Sigmoid colon (tissue), 6 donors: ENCODE measurements at regions not wholly inside any gene's neighbourhood (a gene's known extent, or its start where the extent isn't known, plus 50 kb on each side); places are given as distances from the start of the nearest gene placed in this dataset.
A peak's percentile ranks its signal among the peaks of the same experiment; 100 is the strongest.

Source experiments
- DNase-seq: peaks from one replicate; pipeline ENCODE4 v3.0.0-alpha.2; 2019
- H3K27ac ChIP-seq, 4 donors: fragments of 200-600 bp; sonication (generic); one replicate each; pipeline ENCODE4 v1.5.1; 2016 to 2019; ENCODE audit warnings: mild to moderate bottlenecking in 1 of 4
- H3K27me3 ChIP-seq, 3 donors: fragments of 200-600 bp; sonication (generic); one replicate each; pipeline ENCODE4 v1.5.1; 2019; ENCODE audit warnings: mild to moderate bottlenecking in 1 of 3
- H3K36me3 ChIP-seq, 4 donors: fragments of 200-600 bp; sonication (generic); one replicate each; pipeline ENCODE4 v1.5.1; 2016 to 2019
- H3K4me1 ChIP-seq, 4 donors: fragments of 200-600 bp; sonication (generic); one replicate each; pipeline ENCODE4 v1.5.1; 2017 to 2019
- H3K4me3 ChIP-seq, 4 donors: fragments of 200-600 bp; sonication (generic); one replicate each; pipeline ENCODE4 v1.5.1; 2017 to 2019; ENCODE audit warnings: mild to moderate bottlenecking in 2 of 4, moderate library complexity in 1 of 4
- H3K9me3 ChIP-seq, 4 donors: fragments of 200-600 bp in 3 of 4; sonication (generic) in 3 of 4; one replicate each; pipeline versions ENCODE4 v1.5.1 to v1.6.1; 2013 to 2019
- CTCF ChIP-seq, 4 experiments: fragments of 450-650 bp in 3 of 4; fragments of 200-600 bp in 1 of 4; IDR thresholded peaks; one replicate each; pipeline ENCODE4 v1.5.1; 2016 to 2019; ENCODE audit warnings: antibody characterized with exemption in 4 of 4, mild to moderate bottlenecking in 3 of 4, moderate library complexity in 2 of 4
- EP300 ChIP-seq, 4 donors: sonication (generic); formaldehyde crosslinking; IDR thresholded peaks; one replicate each; pipeline ENCODE4 v1.6.1; 2017; ENCODE audit warnings: antibody characterized with exemption in 4 of 4
- POLR2A ChIP-seq, 2 donors: fragments of 450-650 bp; IDR thresholded peaks; one replicate each; pipeline ENCODE4 v1.6.1; 2016; ENCODE audit warnings: antibody characterized with exemption in 2 of 2, mild to moderate bottlenecking in 2 of 2, moderate library complexity in 2 of 2
- POLR2AphosphoS5 ChIP-seq, 4 donors: sonication (generic); formaldehyde crosslinking; IDR thresholded peaks; one replicate each; pipeline ENCODE4 v1.6.1; 2017; ENCODE audit warnings: antibody characterized with exemption in 4 of 4
- WGBS, 2 donors: extraction: QIAGEN DNeasy Blood & Tissue Kit; methylation state at CpG; one replicate each; pipeline ENCODE4 v1.1.7; 2013; 5-methylcytosine and 5-hydroxymethylcytosine counted together
- intact Hi-C: fragments of 100-400 bp; cut with DNase I; formaldehyde crosslinking; loops from one replicate; pipeline ENCODE4 v1.15.1; 2023
- donor health status: healthy with polysubstance abuse.
- donor health status: healthy.

GRCh38 chr12:46560089-46560488 is 187.5 kb upstream of the SLC38A2 start:
- no peaks in the 10 kb centered on the region for H3K36me3 ChIP-seq

GRCh38 chr12:46559311-46559710 is 186.7 kb upstream of the SLC38A2 start:
- Histone ChIP-seq H3K4me1 (peaks cover 0 to 75% (median 57%) of the 10 kb centered on the region in 4 donors), H3K36me3 (no peaks in the 10 kb centered on the region), H3K4me3 (peak overlapping the region in 1 of 4 donors; percentile 2), H3K27me3 (no peaks in the 10 kb centered on the region), H3K9me3 (peaks cover 0 to under 1% (median 0%) of the 10 kb centered on the region in 4 donors), H3K27ac (peak overlapping the region in 3 of 4 donors; percentile 64 to 82 (median 79))
- intact Hi-C loops, result loop anchor here (5.0 kb wide), 2 partner anchors 157 to 177 kb away; no protein-coding TSS in a partner anchor
- TF ChIP-seq CTCF (IDR thresholded peaks at IDR 0.05), result no peak
- TF ChIP-seq POLR2A (IDR thresholded peaks at IDR 0.05), result no peak
- peak in 1 of 4 donors; percentile 13 for TF ChIP-seq EP300 (IDR thresholded peaks at IDR 0.05)
- peak in 2 of 4 donors; percentile 44 to 57 for TF ChIP-seq POLR2AphosphoS5 (IDR thresholded peaks at IDR 0.05)
- DNase-seq, result no peak
- WGBS, 2 donors, result 85 to 90% methylated on average over 5 of the region's 5 CpGs

More at GRCh38 chr12:46560089-46560488, 187.5 kb upstream of the SLC38A2 start:
- H3K4me3 ChIP-seq, result no peak overlapping the region
- intact Hi-C loops, result loop anchor here (5.0 kb wide), 1 partner anchor 188 kb away; the partner anchor contains the start of gene SLC38A2
- WGBS, 2 donors, result 91 to 93% methylated on average over 2 of the region's 2 CpGs
- H3K27ac ChIP-seq, result peak overlapping the region in 2 of 4 donors; percentile 79 to 82
- peaks cover 0 to 6% (median 0%) of the 10 kb centered on the region in 4 donors for H3K9me3 ChIP-seq
- DNase-seq, result no peak
- no peaks in the 10 kb centered on the region for H3K27me3 ChIP-seq
- TF ChIP-seq EP300 (IDR thresholded peaks at IDR 0.05), result no peak
- TF ChIP-seq POLR2A (IDR thresholded peaks at IDR 0.05), result no peak
- TF ChIP-seq CTCF (IDR thresholded peaks at IDR 0.05), result no peak
- no peak for TF ChIP-seq POLR2AphosphoS5 (IDR thresholded peaks at IDR 0.05)
- peaks cover 0 to 67% (median 52%) of the 10 kb centered on the region in 4 donors for H3K4me1 ChIP-seq

GRCh38 chr12:46558677-46559076 is 186.1 kb upstream of the SLC38A2 start:
- H3K27me3 ChIP-seq, result no peaks in the 10 kb centered on the region
- H3K4me1 ChIP-seq, result peaks cover 0 to 79% (median 58%) of the 10 kb centered on the region in 4 donors
- H3K4me3 ChIP-seq, result no peak overlapping the region
- 90 to 92% methylated on average over 5 of the region's 5 CpGs for WGBS, 2 donors
- no peak for DNase-seq
- H3K9me3 ChIP-seq, result no peaks in the 10 kb centered on the region
- H3K27ac ChIP-seq, result peak overlapping the region in 3 of 4 donors; percentile 64 to 82 (median 79)
- no peak for TF ChIP-seq POLR2AphosphoS5 (IDR thresholded peaks at IDR 0.05)
- no peak for TF ChIP-seq EP300 (IDR thresholded peaks at IDR 0.05)
- no peak for TF ChIP-seq CTCF (IDR thresholded peaks at IDR 0.05)
- no peak for TF ChIP-seq POLR2A (IDR thresholded peaks at IDR 0.05)
- intact Hi-C loops, result loop anchor here (5.0 kb wide), 2 partner anchors 156 to 176 kb away; no protein-coding TSS in a partner anchor
- no peaks in the 10 kb centered on the region for H3K36me3 ChIP-seq

GRCh38 chr12:46557539-46558373 is 185.2 kb upstream of the SLC38A2 start:
- H3K36me3 ChIP-seq, result no peaks in the 10 kb centered on the region
- intact Hi-C loops, result loop anchor here (5.0 kb wide), 2 partner anchors 155 to 175 kb away; no protein-coding TSS in a partner anchor
- peaks cover 0 to 81% (median 53%) of the 10 kb centered on the region in 4 donors for H3K4me1 ChIP-seq
- TF ChIP-seq CTCF (IDR thresholded peaks at IDR 0.05) (no peak), EP300 (IDR thresholded peaks at IDR 0.05) (no peak), POLR2AphosphoS5 (IDR thresholded peaks at IDR 0.05) (no peak), POLR2A (IDR thresholded peaks at IDR 0.05) (no peak)
- no peak for DNase-seq
- 92 to 94% methylated on average over 5 of the region's 5 CpGs for WGBS, 2 donors
- no peak overlapping the region for H3K4me3 ChIP-seq
- H3K9me3 ChIP-seq, result no peaks in the 10 kb centered on the region
- H3K27ac ChIP-seq, result peak overlapping the region in 3 of 4 donors; percentile 64 to 82 (median 79)
- no peaks in the 10 kb centered on the region for H3K27me3 ChIP-seq
